Fibroblast of lung (primary cell): ENCODE measurements at regions not wholly inside any gene's neighbourhood (a gene's known extent, or its start where the extent isn't known, plus 50 kb on each side); places are given as distances from the start of the nearest gene placed in this dataset.

Experiments used
- CTCF ChIP-seq, 2 donors: IDR thresholded peaks in 1 of 2; conservative IDR thresholded peaks in 1 of 2; 1 replicate in 1 of 2; 2 replicates in 1 of 2; pipeline ENCODE4 v1.5.1; 2011 to 2012; ENCODE audit warnings: low read length in 2 of 2, control low read depth in 1 of 2, inconsistent platforms in 1 of 2, low read depth in 1 of 2, mild to moderate bottlenecking in 1 of 2
- EZH2 ChIP-seq: IDR thresholded peaks from 2 replicates; pipeline ENCODE4 v1.5.1; 2012; ENCODE audit warnings: low read length, control low read depth, mild to moderate bottlenecking; ENCODE audit errors: missing control alignments

DNA sequence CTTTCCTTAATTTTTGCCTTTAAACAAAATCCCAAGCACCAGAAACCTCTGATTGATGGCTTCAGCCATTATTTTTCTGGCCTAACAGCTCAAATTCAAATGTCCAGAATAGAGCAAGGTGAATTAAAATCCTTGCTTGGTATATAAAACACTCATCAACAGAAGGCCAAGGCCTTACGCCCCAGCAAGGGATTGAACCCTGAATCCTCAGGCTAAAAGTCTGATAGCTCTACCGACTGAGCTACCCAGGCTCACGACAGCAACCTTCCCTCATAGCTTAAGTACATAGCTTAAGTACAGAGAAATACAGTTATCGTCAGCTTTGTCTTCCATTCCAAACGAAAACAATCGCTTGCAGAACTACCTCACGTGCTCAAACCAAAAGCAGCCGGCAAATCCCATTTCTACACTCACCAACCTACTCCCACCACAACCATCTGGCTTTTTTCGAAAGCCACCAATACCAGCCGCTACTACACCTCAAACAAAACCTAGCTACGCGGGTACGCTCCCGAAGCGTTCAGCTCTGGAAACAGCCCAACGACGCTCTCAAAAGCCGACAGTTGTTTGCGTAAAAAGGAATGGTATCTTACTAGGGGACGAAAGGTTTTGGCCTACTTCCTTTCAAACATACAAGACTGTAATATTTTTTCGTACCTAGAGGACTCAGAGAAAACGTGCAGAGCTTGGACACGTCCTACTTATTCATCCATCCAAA lies 167.5 kb downstream of the GPX5 start:
- TF ChIP-seq CTCF (conservative IDR thresholded peaks at IDR 0.05 in 1 of 2, IDR thresholded peaks at IDR 0.05 in 1 of 2; ENCODE audit: low read depth in 1 of 2, low read length in 2 of 2) (no peak), EZH2 (no peak)
